ENCODE measurements at regions not wholly inside any gene's neighbourhood (a gene's known extent, or its start where the extent isn't known, plus 50 kb on each side); places are given as distances from the start of the nearest gene placed in this dataset.

DNA sequence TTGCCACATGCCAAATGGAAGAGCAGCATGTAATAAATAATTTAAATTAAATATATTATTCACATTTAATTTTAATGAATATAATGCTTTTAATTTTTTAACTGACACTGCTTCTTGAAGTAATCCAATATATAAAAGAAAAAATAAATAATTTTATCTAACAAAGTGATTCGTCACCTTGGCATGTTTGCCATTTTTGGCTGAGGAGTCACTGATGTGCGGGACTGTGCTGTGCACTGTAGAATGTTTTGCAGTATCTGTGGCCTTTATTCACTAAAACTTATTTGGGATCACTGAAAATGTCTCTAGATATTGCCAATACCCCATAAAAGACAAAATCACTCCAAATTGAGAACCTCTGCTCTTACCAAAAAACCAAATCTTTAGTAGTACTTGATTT, 807.8 kb downstream of the BRINP3 start:
- Histone ChIP-seq H3K36me3 (ENCODE audit: control insufficient read depth, insufficient read depth, low read length) (no peaks in the 10 kb centered on the region), H3K27me3 (replicated peaks; ENCODE audit: control insufficient read depth, insufficient read depth, low read length) (no peaks in the 10 kb centered on the region), H3K4me3 (replicated peaks; ENCODE audit: low read depth, low read length) (no peak overlapping the region)
- no peak for DNase-seq (ENCODE audit: extremely low read depth, insufficient read length)
- TF ChIP-seq, protein P1, sequence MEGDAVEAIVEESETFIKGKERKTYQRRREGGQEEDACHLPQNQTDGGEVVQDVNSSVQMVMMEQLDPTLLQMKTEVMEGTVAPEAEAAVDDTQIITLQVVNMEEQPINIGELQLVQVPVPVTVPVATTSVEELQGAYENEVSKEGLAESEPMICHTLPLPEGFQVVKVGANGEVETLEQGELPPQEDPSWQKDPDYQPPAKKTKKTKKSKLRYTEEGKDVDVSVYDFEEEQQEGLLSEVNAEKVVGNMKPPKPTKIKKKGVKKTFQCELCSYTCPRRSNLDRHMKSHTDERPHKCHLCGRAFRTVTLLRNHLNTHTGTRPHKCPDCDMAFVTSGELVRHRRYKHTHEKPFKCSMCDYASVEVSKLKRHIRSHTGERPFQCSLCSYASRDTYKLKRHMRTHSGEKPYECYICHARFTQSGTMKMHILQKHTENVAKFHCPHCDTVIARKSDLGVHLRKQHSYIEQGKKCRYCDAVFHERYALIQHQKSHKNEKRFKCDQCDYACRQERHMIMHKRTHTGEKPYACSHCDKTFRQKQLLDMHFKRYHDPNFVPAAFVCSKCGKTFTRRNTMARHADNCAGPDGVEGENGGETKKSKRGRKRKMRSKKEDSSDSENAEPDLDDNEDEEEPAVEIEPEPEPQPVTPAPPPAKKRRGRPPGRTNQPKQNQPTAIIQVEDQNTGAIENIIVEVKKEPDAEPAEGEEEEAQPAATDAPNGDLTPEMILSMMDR (IDR thresholded peaks at IDR 0.05; ENCODE audit: insufficient read depth, low read length, poor library complexity, severe bottlenecking): no peak

DNA sequence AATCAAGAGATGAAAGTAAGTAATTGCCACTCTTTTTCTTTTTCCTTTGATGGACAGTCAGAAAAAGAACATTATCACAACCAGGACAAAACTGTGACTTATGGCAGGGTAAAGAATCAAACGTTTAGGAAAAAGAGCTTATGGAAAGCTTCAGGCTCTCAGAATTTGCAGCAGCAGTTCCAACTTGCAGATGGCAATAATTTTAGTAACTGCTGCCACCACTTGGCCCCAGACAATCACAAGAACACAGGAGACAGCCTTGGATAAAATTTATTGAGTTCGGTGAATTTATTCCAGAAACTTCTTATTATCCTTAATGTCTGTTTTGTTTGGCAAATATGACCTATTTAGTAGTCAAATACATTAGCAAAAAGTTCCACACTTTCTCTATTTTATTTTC, 804.4 kb downstream of the BRINP3 start:
- no peak for DNase-seq (ENCODE audit: extremely low read depth, insufficient read length)
- TF ChIP-seq, protein P1 (IDR thresholded peaks at IDR 0.05; ENCODE audit: insufficient read depth, low read length, poor library complexity, severe bottlenecking): no peak
- H3K4me3 ChIP-seq (replicated peaks; ENCODE audit: low read depth, low read length): no peak overlapping the region
- no peaks in the 10 kb centered on the region for H3K27me3 ChIP-seq (replicated peaks; ENCODE audit: control insufficient read depth, insufficient read depth, low read length)
- H3K36me3 ChIP-seq (ENCODE audit: control insufficient read depth, insufficient read depth, low read length): no peaks in the 10 kb centered on the region

DNA sequence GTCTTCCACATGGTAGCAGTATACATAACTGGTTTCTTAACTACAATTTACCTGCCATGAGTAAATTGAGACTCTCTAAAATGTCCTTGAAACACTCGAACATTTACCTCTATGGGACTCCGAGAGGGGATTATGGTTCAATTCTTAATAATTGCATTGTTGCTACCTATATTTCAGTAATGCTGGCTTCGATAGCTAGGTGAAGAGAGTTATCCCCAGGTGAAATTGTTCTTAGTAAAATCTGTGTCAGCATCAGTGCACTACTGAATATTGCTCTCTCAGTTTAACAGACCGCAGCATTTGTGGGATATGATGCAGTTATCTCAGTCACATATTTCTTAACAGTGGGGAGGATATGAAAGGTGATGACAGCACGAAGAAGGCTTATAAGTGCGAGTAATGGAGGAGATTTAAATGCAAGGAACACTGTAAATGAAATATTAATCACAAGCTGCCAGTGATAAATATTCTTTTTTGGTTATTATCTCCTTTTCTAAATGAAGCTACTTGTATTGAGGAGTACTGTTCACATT, 801.9 kb downstream of the BRINP3 start:
- Histone ChIP-seq H3K36me3 (ENCODE audit: control insufficient read depth, insufficient read depth, low read length) (no peaks in the 10 kb centered on the region), H3K4me3 (replicated peaks; ENCODE audit: low read depth, low read length) (no peak overlapping the region), H3K27me3 (replicated peaks; ENCODE audit: control insufficient read depth, insufficient read depth, low read length) (no peaks in the 10 kb centered on the region)
- no peak for DNase-seq (ENCODE audit: extremely low read depth, insufficient read length)
- TF ChIP-seq, protein P1 (IDR thresholded peaks at IDR 0.05; ENCODE audit: insufficient read depth, low read length, poor library complexity, severe bottlenecking): no peak

DNA sequence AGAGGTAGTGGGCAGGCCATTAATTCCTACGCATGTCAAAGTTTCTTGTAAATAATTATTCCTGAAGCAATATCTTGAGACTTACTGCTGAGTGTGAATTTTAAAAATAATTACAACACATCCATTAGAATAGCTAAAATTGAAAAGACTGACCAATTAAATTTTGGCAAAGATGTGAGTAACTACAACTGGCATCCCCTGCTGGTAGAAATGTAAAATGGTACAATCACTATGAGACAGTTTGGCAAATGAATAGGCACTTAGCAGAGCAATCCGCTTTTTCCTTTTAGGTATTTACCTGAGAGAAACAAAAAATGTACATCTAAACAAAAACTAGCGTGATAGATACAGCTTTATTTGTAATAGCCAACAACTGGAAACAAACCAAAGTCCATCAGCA, 798.9 kb downstream of the BRINP3 start:
- no peaks in the 10 kb centered on the region for H3K36me3 ChIP-seq (ENCODE audit: control insufficient read depth, insufficient read depth, low read length)
- no peak overlapping the region for H3K4me3 ChIP-seq (replicated peaks; ENCODE audit: low read depth, low read length)
- no peaks in the 10 kb centered on the region for H3K27me3 ChIP-seq (replicated peaks; ENCODE audit: control insufficient read depth, insufficient read depth, low read length)
- no peak for DNase-seq (ENCODE audit: extremely low read depth, insufficient read length)
- TF ChIP-seq, protein P1 (IDR thresholded peaks at IDR 0.05; ENCODE audit: insufficient read depth, low read length, poor library complexity, severe bottlenecking): no peak

DNA sequence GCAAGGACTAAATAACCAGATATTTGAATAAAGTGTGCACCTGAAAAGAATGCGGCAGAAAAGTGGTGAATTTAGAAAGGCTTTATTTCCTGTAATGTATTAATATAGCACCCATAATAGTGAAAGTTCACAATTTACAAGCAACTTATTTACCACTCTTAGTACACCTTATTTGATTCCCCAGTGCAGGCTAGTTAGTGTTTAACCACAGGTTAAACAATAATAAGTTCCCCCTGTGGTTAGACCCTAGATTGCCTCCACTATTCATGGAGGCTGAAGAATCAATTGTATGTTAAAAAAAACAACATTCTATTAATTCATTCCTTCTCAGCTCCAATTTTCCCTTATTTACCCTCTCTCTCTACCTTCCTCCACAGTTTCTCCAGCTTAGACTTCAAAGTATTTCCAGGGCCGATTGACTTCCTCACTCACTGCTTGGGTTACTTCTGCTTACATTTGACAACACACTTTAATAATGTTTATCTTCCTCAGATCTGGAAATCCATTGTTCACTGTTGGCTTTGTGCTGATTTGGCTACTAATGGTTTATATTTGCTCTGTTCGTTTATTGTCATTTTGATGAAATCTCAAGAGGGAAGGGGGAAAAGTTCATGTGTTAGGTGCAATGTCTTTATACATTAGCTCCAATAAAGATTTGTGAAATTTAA, 796.3 kb downstream of the BRINP3 start:
- TF ChIP-seq, protein P1 (IDR thresholded peaks at IDR 0.05; ENCODE audit: insufficient read depth, low read length, poor library complexity, severe bottlenecking): no peak
- H3K27me3 ChIP-seq (replicated peaks; ENCODE audit: control insufficient read depth, insufficient read depth, low read length): no peaks in the 10 kb centered on the region
- no peak overlapping the region for H3K4me3 ChIP-seq (replicated peaks; ENCODE audit: low read depth, low read length)
- H3K36me3 ChIP-seq (ENCODE audit: control insufficient read depth, insufficient read depth, low read length): no peaks in the 10 kb centered on the region
- no peak for DNase-seq (ENCODE audit: extremely low read depth, insufficient read length)

Data from GM06990 (cell line).